OCI-LY3 (cell line): ENCODE measurements at regions not wholly inside any gene's neighbourhood (a gene's known extent, or its start where the extent isn't known, plus 50 kb on each side); places are given as distances from the start of the nearest gene placed in this dataset.

Experiments used
- H2AFZ ChIP-seq: fragments of 200-600, 300-600 bp; shearing (Covaris generic); 2 replicates; pipeline ENCODE4 v1.6.0; 2014; ENCODE audit warnings: antibody characterized with exemption, low read depth, low read length
- H3K27ac ChIP-seq: fragments of 200-600, 300-600 bp; sonication (generic); 2 replicates; pipeline ENCODE4 v1.5.1; 2014; ENCODE audit warnings: mild to moderate bottlenecking, low read length, moderate library complexity, mixed read lengths
- H3K27me3 ChIP-seq: fragments of 200-600, 300-600 bp; sonication (generic); 2 replicates; pipeline ENCODE4 v1.6.1; 2014; ENCODE audit warnings: low read depth, low read length, mixed read lengths
- H3K36me3 ChIP-seq: fragments of 200-600, 300-600 bp; sonication (generic); replicated peaks from 2 replicates; pipeline ENCODE3; 2014; ENCODE audit warnings: low read depth, low read length, mixed read lengths
- H3K4me1 ChIP-seq: fragments of 300-600, 200-600 bp; sonication (generic); 2 replicates; pipeline ENCODE4 v1.6.1; 2014; ENCODE audit warnings: low read length, mixed read lengths
- H3K4me2 ChIP-seq: fragments of 200-600, 300-600 bp; sonication (generic); 2 replicates; pipeline ENCODE4 v1.6.1; 2014; ENCODE audit warnings: low read length, mixed read lengths
- H3K4me3 ChIP-seq: fragments of 300-600, 200-600 bp; sonication (generic); 2 replicates; pipeline ENCODE4 v1.5.1; 2014; ENCODE audit warnings: antibody characterized with exemption, mild to moderate bottlenecking, low read length, moderate library complexity
- H3K79me2 ChIP-seq: fragments of 300-600, 200-600 bp; shearing (Covaris generic); 2 replicates; pipeline ENCODE4 v1.6.1; 2014; ENCODE audit warnings: mild to moderate bottlenecking, low read length, mixed read lengths
- H3K9ac ChIP-seq: fragments of 300-600, 200-600 bp; shearing (Covaris generic); 2 replicates; pipeline ENCODE4 v1.6.0; 2014; ENCODE audit warnings: mild to moderate bottlenecking, low read length, moderate library complexity
- H3K9me3 ChIP-seq: fragments of 200-600, 300-600 bp; shearing (Covaris generic); 2 replicates; pipeline ENCODE4 v1.6.1; 2014; ENCODE audit warnings: low read length, mixed read lengths; ENCODE audit not compliant: insufficient read depth
- H4K20me1 ChIP-seq: fragments of 200-600, 300-600 bp; sonication (generic); 2 replicates; pipeline ENCODE4 v1.6.1; 2016; ENCODE audit warnings: low read length, mixed read lengths; ENCODE audit not compliant: insufficient read depth
- CTCF ChIP-seq: fragments of 200-600, 300-600 bp; sonication (generic); IDR thresholded peaks from 2 replicates; pipeline ENCODE4 v1.5.1; 2014; ENCODE audit warnings: antibody characterized with exemption, low read length, low read depth
- EZH2phosphoT487 ChIP-seq: fragments of 200-600 bp; shearing (Covaris generic); IDR thresholded peaks from 2 replicates; pipeline ENCODE4 v1.6.1; 2018; ENCODE audit warnings: antibody characterized with exemption, mixed run types, low read depth

- Histone ChIP-seq H3K36me3 (no peaks in the 10 kb centered on the region), H3K9me3 (0 out of 2 replicates have a peak, but pooled peaks cover 2% of the 10 kb centered on the region), H3K4me2 (no peak overlapping the region), H3K4me1 (no peaks in the 10 kb centered on the region), H3K79me2 (no peaks in the 10 kb centered on the region), H3K9ac (no peak overlapping the region), H2AFZ (no peak overlapping the region), H3K27me3 (peaks cover 10% of the 10 kb centered on the region; the same call in 1 of the 2 replicates), H4K20me1 (no peaks in the 10 kb centered on the region), H3K27ac (no peak overlapping the region), H3K4me3 (no peak overlapping the region)
- no peak for TF ChIP-seq EZH2phosphoT487
- no peak for TF ChIP-seq CTCF
Observed at GRCh38 chr20:63074182-63074581, 67.4 kb upstream of the BHLHE23 start.

GRCh38 chr20:63073738-63074065, 66.9 kb upstream of the BHLHE23 start:
- H4K20me1 ChIP-seq: no peaks in the 10 kb centered on the region
- H3K79me2 ChIP-seq: no peaks in the 10 kb centered on the region
- no peak overlapping the region for H3K27ac ChIP-seq
- H3K36me3 ChIP-seq: no peaks in the 10 kb centered on the region
- no peak overlapping the region for H3K4me3 ChIP-seq
- H3K4me1 ChIP-seq: no peaks in the 10 kb centered on the region
- H3K9me3 ChIP-seq: 0 out of 2 replicates have a peak, but pooled peaks cover 2% of the 10 kb centered on the region
- TF ChIP-seq EZH2phosphoT487 (no peak), CTCF (no peak)
- no peak overlapping the region for H2AFZ ChIP-seq
- H3K27me3 ChIP-seq: peaks cover 9% of the 10 kb centered on the region; the same call in 1 of the 2 replicates
- H3K9ac ChIP-seq: no peak overlapping the region
- no peak overlapping the region for H3K4me2 ChIP-seq

- peaks cover 4% of the 10 kb centered on the region; the same call in 1 of the 2 replicates for H3K27me3 ChIP-seq
- no peak overlapping the region for H3K4me3 ChIP-seq
- 0 out of 2 replicates have a peak, but pooled peaks cover 2% of the 10 kb centered on the region for H3K9me3 ChIP-seq
- H4K20me1 ChIP-seq: no peaks in the 10 kb centered on the region
- H3K27ac ChIP-seq: no peak overlapping the region
- no peaks in the 10 kb centered on the region for H3K79me2 ChIP-seq
- no peak for TF ChIP-seq CTCF
- no peak for TF ChIP-seq EZH2phosphoT487
- H3K4me2 ChIP-seq: no peak overlapping the region
- no peaks in the 10 kb centered on the region for H3K36me3 ChIP-seq
- no peaks in the 10 kb centered on the region for H3K4me1 ChIP-seq
- no peak overlapping the region for H2AFZ ChIP-seq
- no peak overlapping the region for H3K9ac ChIP-seq
Observed at GRCh38 chr20:63072991-63073737, 66.4 kb upstream of the BHLHE23 start.

GRCh38 chr20:63072231-63072791, 65.5 kb upstream of the BHLHE23 start:
- no peak overlapping the region for H3K4me2 ChIP-seq
- TF ChIP-seq EZH2phosphoT487 (no peak), CTCF (no peak)

More at GRCh38 chr20:63072231-63072791, 65.5 kb upstream of the BHLHE23 start:
- H4K20me1 ChIP-seq: no peaks in the 10 kb centered on the region
- H3K27ac ChIP-seq: no peak overlapping the region
- no peaks in the 10 kb centered on the region for H3K4me1 ChIP-seq
- H3K79me2 ChIP-seq: no peaks in the 10 kb centered on the region
- H2AFZ ChIP-seq: no peak overlapping the region
- H3K9me3 ChIP-seq: 0 out of 2 replicates have a peak, but pooled peaks cover under 1% of the 10 kb centered on the region
- no peak overlapping the region for H3K4me3 ChIP-seq
- no peaks in the 10 kb centered on the region for H3K36me3 ChIP-seq
- H3K9ac ChIP-seq: no peak overlapping the region
- H3K27me3 ChIP-seq: 0 out of 2 replicates have a peak, but pooled peaks cover 3% of the 10 kb centered on the region
